ENCODE measurements at regions not wholly inside any gene's neighbourhood (a gene's known extent, or its start where the extent isn't known, plus 50 kb on each side); places are given as distances from the start of the nearest gene placed in this dataset.
"Not testable (repeated sequence)": the region's sequence is repeated elsewhere in the genome, so short reads cannot be mapped to it uniquely, and the experiment has no call there.

GRCh38 chr16:21516705-21517040, 82.7 kb upstream of the METTL9 start:
- not testable (repeated sequence) for TF ChIP-seq CTCF, EZH2, EZH2phosphoT487 (IDR thresholded peaks at IDR 0.05)
